WERI-Rb-1 (cell line): ENCODE measurements at regions not wholly inside any gene's neighbourhood (a gene's known extent, or its start where the extent isn't known, plus 50 kb on each side); places are given as distances from the start of the nearest gene placed in this dataset.

Experiments used
- DNase-seq: peaks from one replicate; pipeline ENCODE4 v3.0.0-alpha.2; 2020
- H3K27ac ChIP-seq: fragments of 250-450 bp; sonication (Bioruptor Pico); 2 replicates; pipeline ENCODE4 v1.5.1; 2020; ENCODE audit warnings: mild to moderate bottlenecking, moderate library complexity
- H3K27me3 ChIP-seq: fragments of 250-450 bp; sonication (Bioruptor Pico); 2 replicates; pipeline ENCODE4 v1.5.1; 2021; ENCODE audit warnings: mild to moderate bottlenecking, low read depth, moderate library complexity; ENCODE audit not compliant: insufficient read depth, severe bottlenecking
- H3K36me3 ChIP-seq: fragments of 250-450 bp; sonication (Bioruptor Pico); 2 replicates; pipeline ENCODE4 v1.5.1; 2020; ENCODE audit warnings: mild to moderate bottlenecking, moderate library complexity
- H3K4me3 ChIP-seq: 2 replicates; pipeline ENCODE4 v1.5.1; 2011; ENCODE audit warnings: low read depth, mild to moderate bottlenecking, control low read depth, low read length
- H3K9me3 ChIP-seq: fragments of 250-450 bp; sonication (Bioruptor Pico); 2 replicates; pipeline ENCODE4 v1.5.1; 2021; ENCODE audit warnings: mild to moderate bottlenecking, moderate library complexity; ENCODE audit not compliant: severe bottlenecking
- CTCF ChIP-seq: IDR thresholded peaks from 2 replicates; pipeline ENCODE4 v1.5.1; 2011; ENCODE audit warnings: low read depth, mild to moderate bottlenecking, control low read depth, inconsistent platforms, low read length

GRCh38 chr6:132215805-132216204 lies 185.5 kb downstream of the MOXD1 start:
- H3K27ac ChIP-seq = no peak overlapping the region
- no peak for TF ChIP-seq CTCF
- H3K4me3 ChIP-seq = no peak overlapping the region
- H3K27me3 ChIP-seq = peaks cover 57% of the 10 kb centered on the region
- no peak for DNase-seq
- no peaks in the 10 kb centered on the region for H3K9me3 ChIP-seq
- no peaks in the 10 kb centered on the region for H3K36me3 ChIP-seq

GRCh38 chr6:132214716-132215115 lies 186.6 kb downstream of the MOXD1 start:
- H3K36me3 ChIP-seq = no peaks in the 10 kb centered on the region
- H3K27me3 ChIP-seq = peaks cover 52% of the 10 kb centered on the region
- H3K27ac ChIP-seq = no peak overlapping the region
- H3K4me3 ChIP-seq = no peak overlapping the region
- DNase-seq = no peak
- no peak for TF ChIP-seq CTCF
- no peaks in the 10 kb centered on the region for H3K9me3 ChIP-seq

DNA sequence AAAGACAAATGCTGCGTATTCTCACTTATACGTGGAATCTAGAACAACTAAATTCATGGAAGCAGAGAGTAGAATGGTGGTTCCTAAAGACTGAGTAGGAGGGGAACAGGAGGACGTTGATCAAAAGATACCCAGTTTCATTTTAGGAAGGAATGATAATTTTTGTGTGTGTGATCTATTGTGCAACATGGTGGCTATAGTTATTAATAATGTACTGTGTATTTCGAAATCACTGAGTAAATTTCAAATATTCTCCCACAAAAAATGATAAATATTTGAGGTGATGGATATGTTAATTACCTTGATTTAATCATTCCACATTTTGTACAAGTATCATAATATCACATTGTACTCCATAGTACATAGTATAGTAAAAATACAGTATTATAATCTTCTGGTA lies 187.5 kb downstream of the MOXD1 start:
- Histone ChIP-seq H3K36me3 (no peaks in the 10 kb centered on the region), H3K27me3 (peaks cover 56% of the 10 kb centered on the region), H3K4me3 (no peak overlapping the region), H3K27ac (no peak overlapping the region), H3K9me3 (no peaks in the 10 kb centered on the region)
- no peak for DNase-seq
- TF ChIP-seq CTCF = no peak

GRCh38 chr6:132213191-132213590 lies 188.1 kb downstream of the MOXD1 start:
- Histone ChIP-seq H3K27ac (no peak overlapping the region), H3K27me3 (peaks cover 58% of the 10 kb centered on the region), H3K36me3 (no peaks in the 10 kb centered on the region), H3K4me3 (no peak overlapping the region), H3K9me3 (no peaks in the 10 kb centered on the region)
- no peak for DNase-seq
- no peak for TF ChIP-seq CTCF

GRCh38 chr6:132210886-132211563 lies 190.2 kb downstream of the MOXD1 start:
- peaks cover 60% of the 10 kb centered on the region for H3K27me3 ChIP-seq
- no peak overlapping the region for H3K4me3 ChIP-seq
- no peaks in the 10 kb centered on the region for H3K9me3 ChIP-seq
- TF ChIP-seq CTCF = no peak
- H3K36me3 ChIP-seq = no peaks in the 10 kb centered on the region
- H3K27ac ChIP-seq = no peak overlapping the region
- DNase-seq = no peak

DNA sequence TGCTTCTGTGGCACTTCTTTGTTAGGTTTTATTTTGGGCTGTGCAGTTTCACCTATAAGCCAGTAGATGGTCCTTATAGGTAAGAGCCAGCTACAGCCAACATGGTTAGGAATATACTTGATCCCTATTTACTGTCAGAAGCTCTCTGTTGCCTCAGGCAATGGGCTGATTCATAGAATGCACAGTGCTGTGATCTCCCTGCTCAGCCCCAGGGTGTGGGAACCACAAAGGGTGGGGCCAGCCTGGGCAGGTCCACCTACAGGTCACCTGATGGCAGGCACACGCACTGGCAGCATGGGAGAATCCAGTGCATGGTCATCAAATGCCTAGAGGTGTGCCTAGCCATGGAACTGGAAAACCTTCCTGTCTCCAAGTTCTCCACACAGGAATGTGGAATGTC lies 191.9 kb downstream of the MOXD1 start:
- no peak overlapping the region for H3K4me3 ChIP-seq
- H3K36me3 ChIP-seq = no peaks in the 10 kb centered on the region
- H3K9me3 ChIP-seq = no peaks in the 10 kb centered on the region
- H3K27ac ChIP-seq = no peak overlapping the region
- no peak for TF ChIP-seq CTCF
- DNase-seq = no peak
- H3K27me3 ChIP-seq = peaks cover 58% of the 10 kb centered on the region
